ENCODE measurements at regions not wholly inside any gene's neighbourhood (a gene's known extent, or its start where the extent isn't known, plus 50 kb on each side); places are given as distances from the start of the nearest gene placed in this dataset.
"Not testable (repeated sequence)": the region's sequence is repeated elsewhere in the genome, so short reads cannot be mapped to it uniquely, and the experiment has no call there.

- not testable (repeated sequence) for DNase-seq
Observed at GRCh38 chr15:20148679-20149078, 392.9 kb downstream of the GOLGA6L6 start.

GRCh38 chr15:20148008-20148407 is 393.6 kb downstream of the GOLGA6L6 start:
- DNase-seq = not testable (repeated sequence)

GRCh38 chr15:20144333-20145036 is 397.1 kb downstream of the GOLGA6L6 start:
- DNase-seq = not testable (repeated sequence)

- DNase-seq = not testable (repeated sequence)
Observed at GRCh38 chr15:20142906-20143305, 398.7 kb downstream of the GOLGA6L6 start.

- not testable (repeated sequence) for DNase-seq
Observed at GRCh38 chr15:20142410-20142809, 399.2 kb downstream of the GOLGA6L6 start.

- DNase-seq = not testable (repeated sequence)
Observed at GRCh38 chr15:20124668-20125067, 416.9 kb downstream of the GOLGA6L6 start.

- DNase-seq = peak; percentile 4
Observed at GRCh38 chr15:20106026-20106425, 435.6 kb downstream of the GOLGA6L6 start.

GRCh38 chr15:20105011-20105990 is 436.3 kb downstream of the GOLGA6L6 start:
- peak; percentile 10 for DNase-seq

GRCh38 chr15:20104551-20104950 is 437.0 kb downstream of the GOLGA6L6 start:
- DNase-seq = not testable (repeated sequence)

GRCh38 chr15:20102862-20103261 is 438.7 kb downstream of the GOLGA6L6 start:
- DNase-seq = not testable (repeated sequence)

- DNase-seq = not testable (repeated sequence)
Observed at GRCh38 chr15:20102209-20102608, 439.4 kb downstream of the GOLGA6L6 start.

- not testable (repeated sequence) for DNase-seq
Observed at GRCh38 chr15:20101281-20101680, 440.3 kb downstream of the GOLGA6L6 start.

- DNase-seq = not testable (repeated sequence)
Observed at GRCh38 chr15:20100604-20101270, 440.9 kb downstream of the GOLGA6L6 start.

- DNase-seq = not testable (repeated sequence)
Observed at GRCh38 chr15:20095699-20096303, 445.8 kb downstream of the GOLGA6L6 start.

- not testable (repeated sequence) for DNase-seq
Observed at GRCh38 chr15:20089541-20089940, 452.1 kb downstream of the GOLGA6L6 start.

GRCh38 chr15:20084026-20084425 is 457.6 kb downstream of the GOLGA6L6 start:
- DNase-seq = not testable (repeated sequence)

- not testable (repeated sequence) for DNase-seq
Observed at GRCh38 chr15:20074082-20074481, 467.5 kb downstream of the GOLGA6L6 start.

GRCh38 chr15:20069043-20069442 is 472.6 kb downstream of the GOLGA6L6 start:
- not testable (repeated sequence) for DNase-seq

GRCh38 chr15:20066173-20066572 is 475.4 kb downstream of the GOLGA6L6 start:
- DNase-seq = not testable (repeated sequence)

- not testable (repeated sequence) for DNase-seq
Observed at GRCh38 chr15:20065508-20065907, 476.1 kb downstream of the GOLGA6L6 start.

- not testable (repeated sequence) for DNase-seq
Observed at GRCh38 chr15:20063167-20063566, 478.4 kb downstream of the GOLGA6L6 start.

- DNase-seq = not testable (repeated sequence)
Observed at GRCh38 chr15:20060838-20061237, 480.8 kb downstream of the GOLGA6L6 start.

All from left hindlimb (tissue), 1 donor.